K562 (cell line): ENCODE measurements at regions not wholly inside any gene's neighbourhood (a gene's known extent, or its start where the extent isn't known, plus 50 kb on each side); places are given as distances from the start of the nearest gene placed in this dataset.

Experiments used
- ATAC-seq: fragments of 200-7000 bp; cut with Tn5 transposase; 3 replicates; pipeline ENCODE4 v1.9.1; 2020; ENCODE audit warnings: moderate library complexity
- BruUV-seq: library from RNA; stranded (reverse); fragments of 400-500 nt; replicated peaks from 2 replicates; lab custom pipeline; 2021; lab: Mats Ljungman, UMichigan
- CTCF ChIA-PET: fragments of 300-600 bp; formaldehyde crosslinking; extraction: SDS; loops from one replicate; lab custom pipeline; 2021; ENCODE audit warnings: low intra/inter-chr PET ratio; lab: Yijun Ruan, JAX
- POLR2A ChIA-PET: fragments of 300-600, 350-650 bp; sonication (Branson Sonifier 250); formaldehyde crosslinking; extraction: SDS; loops from one replicate; lab custom pipeline; 2021; ENCODE audit warnings: antibody characterized with exemption, inconsistent platforms; lab: Yijun Ruan, JAX
- DNase-seq, 4 experiments: peaks; one replicate each; pipeline versions ENCODE4 v3.0.0 to v3.0.0-alpha.2; 2011 to 2018; ENCODE audit warnings: low spot score in 3 of 4, mixed read lengths in 3 of 4; ENCODE audit errors: extremely low read depth in 1 of 4
- FAIRE-seq: peaks from 2 replicates; lab custom pipeline; 2011; peaks lifted over from hg19 to GRCh38; lab: Jason Lieb, UNC
- H2AFZ ChIP-seq: 2 replicates; pipeline ENCODE4 v1.6.0; 2011; ENCODE audit warnings: low read depth, low read length, control low read depth, inconsistent platforms
- H3K27ac ChIP-seq: fragments of 200-600 bp; 3 replicates; pipeline ENCODE4 v1.8.0; 2011; ENCODE audit warnings: low read depth, mild to moderate bottlenecking, control low read depth, inconsistent platforms, low read length, moderate library complexity, mixed read lengths; ENCODE audit errors: extremely low read depth
- H3K27me3 ChIP-seq, 2 experiments: fragments of 300-600 bp in 1 of 2; 2 replicates in 1 of 2; 3 replicates in 1 of 2; pipeline versions ENCODE4 v1.6.0 to v1.8.0; 2011; ENCODE audit warnings: inconsistent platforms in 2 of 2, low read length in 2 of 2, mild to moderate bottlenecking in 1 of 2, mixed read lengths in 1 of 2, moderate library complexity in 1 of 2; ENCODE audit not compliant: control insufficient read depth in 2 of 2, insufficient read depth in 2 of 2
- H3K36me3 ChIP-seq: fragments of 300-600 bp; 3 replicates; pipeline ENCODE4 v1.8.0; 2011; ENCODE audit warnings: mild to moderate bottlenecking, low read length, inconsistent platforms; ENCODE audit not compliant: control insufficient read depth, insufficient read depth
- H3K4me1 ChIP-seq, 2 experiments: fragments of 200-600 bp in 1 of 2; replicated peaks in 1 of 2; 2 replicates in 1 of 2; 3 replicates in 1 of 2; pipeline versions ENCODE4 v1.5.1 to v1.8.0; 2011; ENCODE audit warnings: inconsistent platforms in 2 of 2, low read length in 2 of 2, mild to moderate bottlenecking in 1 of 2, mixed read lengths in 1 of 2, moderate library complexity in 1 of 2; ENCODE audit not compliant: control insufficient read depth in 2 of 2, insufficient read depth in 2 of 2
- H3K4me2 ChIP-seq: 2 replicates; pipeline ENCODE4 v1.6.1; 2011; ENCODE audit warnings: low read length, control low read depth, inconsistent platforms, mixed read lengths; ENCODE audit not compliant: insufficient read depth
- H3K4me3 ChIP-seq: fragments of 200-600 bp; sonication (generic), shearing (Covaris generic); 2 replicates; pipeline ENCODE4 v1.5.1; 2016; ENCODE audit warnings: control low read depth, inconsistent platforms
- H3K79me2 ChIP-seq: fragments of 200-600 bp; 3 replicates; pipeline ENCODE4 v1.8.0; 2011; ENCODE audit warnings: low read length, inconsistent platforms; ENCODE audit not compliant: control insufficient read depth, insufficient read depth
- H3K9ac ChIP-seq, 2 experiments: 2 replicates each; pipeline versions ENCODE4 v1.6.0 to v1.6.1; 2011; ENCODE audit warnings: low read depth in 2 of 2, low read length in 2 of 2, control low read depth in 1 of 2, inconsistent platforms in 1 of 2, mild to moderate bottlenecking in 1 of 2, mixed read lengths in 1 of 2; ENCODE audit not compliant: insufficient read depth in 1 of 2
- H3K9me1 ChIP-seq: one replicate; pipeline ENCODE4 v1.6.0; 2011; ENCODE audit warnings: inconsistent platforms, mild to moderate bottlenecking, low read length, moderate library complexity; ENCODE audit not compliant: control insufficient read depth, insufficient read depth
- H3K9me3 ChIP-seq: replicated peaks from 2 replicates; pipeline ENCODE4 v1.5.1; 2011; ENCODE audit warnings: low read depth, low read length, inconsistent platforms; ENCODE audit not compliant: control insufficient read depth, insufficient read depth
- H4K20me1 ChIP-seq: replicated peaks from 2 replicates; pipeline ENCODE4 v1.6.1; 2011; ENCODE audit warnings: low read length, inconsistent platforms, mixed read lengths; ENCODE audit not compliant: control insufficient read depth, insufficient read depth
- ATF2 ChIP-seq: sonication (generic); formaldehyde crosslinking; IDR thresholded peaks from 2 replicates; pipeline ENCODE4 v1.8.1; 2022; ENCODE audit warnings: missing genetic modification reagents
- CGGBP1 ChIP-seq: fragments of 250-450 bp; sonication (Bioruptor Pico); IDR thresholded peaks from 2 replicates; pipeline ENCODE4 v1.9.0; 2021; ENCODE audit warnings: mild to moderate bottlenecking
- ETV1 ChIP-seq: fragments of 450-650 bp; conservative IDR thresholded peaks from 2 replicates; pipeline ENCODE4 v1.6.1; 2016; ENCODE audit warnings: missing genetic modification characterization, control low read depth, low read depth, missing compliant biosample characterization
- GATAD2A ChIP-seq: fragments of 450-650 bp; IDR thresholded peaks from 2 replicates; pipeline ENCODE4 v1.6.1; 2017
- RBFOX2 ChIP-seq: fragments of 200-400 bp; formaldehyde crosslinking; IDR thresholded peaks from 2 replicates; pipeline ENCODE4 v1.6.1; 2017; ENCODE audit warnings: low read depth, mild to moderate bottlenecking, low read length, moderate library complexity
- SMARCA5 ChIP-seq: fragments of 450-650 bp; IDR thresholded peaks from 2 replicates; pipeline ENCODE4 v1.6.1; 2016
- SRSF9 ChIP-seq: fragments of 200-400 bp; formaldehyde crosslinking; IDR thresholded peaks from 2 replicates; pipeline ENCODE4 v1.6.1; 2017; ENCODE audit warnings: low read depth, low read length, borderline replicate concordance
- SUPT5H ChIP-seq: fragments of 450-650 bp; IDR thresholded peaks from 2 replicates; pipeline ENCODE4 v1.6.1; 2016
- ZNF318 ChIP-seq, 2 experiments: fragments of 450-650 bp; IDR thresholded peaks; 2 replicates each; pipeline ENCODE4 v1.6.1; 2016; ENCODE audit warnings: mild to moderate bottlenecking in 2 of 2, borderline replicate concordance in 1 of 2, low read depth in 1 of 2, moderate library complexity in 1 of 2
- ZNF324 ChIP-seq: fragments of 250-450 bp; sonication (Bioruptor Pico); IDR thresholded peaks from 2 replicates; pipeline ENCODE4 v1.4.0; 2020; ENCODE audit warnings: mild to moderate bottlenecking
- WGBS: fragments of 100-300 bp; shearing (Covaris generic); methylation state at CpG from one replicate; pipeline ENCODE4 v1.1.6; 2016; ENCODE audit warnings: low coverage, mixed read lengths; ENCODE audit not compliant: insufficient coverage; ENCODE audit errors: missing lambda C conversion rate; 5-methylcytosine and 5-hydroxymethylcytosine counted together
- in situ Hi-C: fragments of 300-500 bp; cut with MboI; formaldehyde crosslinking; loops from 4 replicates; pipeline ENCODE4 v1.15.0; 2018; ENCODE audit warnings: inconsistent platforms, mixed read lengths
- intact Hi-C: fragments of 100-400 bp; cut with micrococcal nuclease; formaldehyde crosslinking; loops from 2 replicates; pipeline ENCODE4 v1.14.2; 2022
- TF ChIP-seq, protein P1 (sequence below): fragments of 250-450 bp; sonication (Bioruptor Pico); IDR thresholded peaks from 2 replicates; pipeline ENCODE4 v1.4.0; 2020; ENCODE audit warnings: mild to moderate bottlenecking, moderate library complexity

- H3K9me3 ChIP-seq: peaks cover 7% of the 10 kb centered on the region; the same call in 1 of the 2 replicates
- H3K4me1 ChIP-seq: peaks cover 0 to 1% of the 10 kb centered on the region in 2 experiments; a peak in 2 of 5 replicates
- no peak overlapping the region for H3K9ac ChIP-seq
- H3K27ac ChIP-seq: no peak overlapping the region; the same call in 2 of the 3 replicates
- ATAC-seq (no peak), FAIRE-seq (peak; percentile 40), DNase-seq (no peak)
- 3% methylated on average over 4 of the region's 4 CpGs for WGBS
- H3K36me3 ChIP-seq: no peaks in the 10 kb centered on the region
- H3K4me3 ChIP-seq: no peak overlapping the region
- ChIA-PET POLR2A (interaction anchor here (1.5 kb wide), 1 partner anchor 16 kb away, joined by 5 read pairs; no protein-coding TSS in a partner anchor), CTCF (no interaction called here)
- no peak overlapping the region for H2AFZ ChIP-seq
- no peaks in the 10 kb centered on the region for H3K79me2 ChIP-seq
- no peaks in the 10 kb centered on the region for H3K9me1 ChIP-seq
- in situ Hi-C loops (no loop called here), intact Hi-C loops (no loop called here)
- H3K4me2 ChIP-seq: no peak overlapping the region
- peaks cover 30 to 58% of the 10 kb centered on the region in 2 experiments for H3K27me3 ChIP-seq
- no peaks in the 10 kb centered on the region for H4K20me1 ChIP-seq
- no TSS peak for BruUV-seq
- TF ChIP-seq ETV1: no peak
- TF ChIP-seq ZNF324: no peak
- no peak for TF ChIP-seq SRSF9
- TF ChIP-seq CGGBP1 (CRISPR knock-in tag): no peak
- TF ChIP-seq GATAD2A: no peak
- TF ChIP-seq ZNF318 (IDR thresholded peaks at IDR 0.05; ENCODE audit: borderline replicate concordance in 1 of 2, low read depth in 1 of 2): no peak
- TF ChIP-seq, protein P1, sequence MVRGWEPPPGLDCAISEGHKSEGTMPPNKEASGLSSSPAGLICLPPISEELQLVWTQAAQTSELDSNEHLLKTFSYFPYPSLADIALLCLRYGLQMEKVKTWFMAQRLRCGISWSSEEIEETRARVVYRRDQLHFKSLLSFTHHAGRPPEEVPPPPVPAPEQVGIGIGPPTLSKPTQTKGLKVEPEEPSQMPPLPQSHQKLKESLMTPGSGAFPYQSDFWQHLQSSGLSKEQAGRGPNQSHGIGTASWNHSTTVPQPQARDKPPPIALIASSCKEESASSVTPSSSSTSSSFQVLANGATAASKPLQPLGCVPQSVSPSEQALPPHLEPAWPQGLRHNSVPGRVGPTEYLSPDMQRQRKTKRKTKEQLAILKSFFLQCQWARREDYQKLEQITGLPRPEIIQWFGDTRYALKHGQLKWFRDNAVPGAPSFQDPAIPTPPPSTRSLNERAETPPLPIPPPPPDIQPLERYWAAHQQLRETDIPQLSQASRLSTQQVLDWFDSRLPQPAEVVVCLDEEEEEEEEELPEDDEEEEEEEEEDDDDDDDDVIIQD (CRISPR knock-in tag): no peak
- TF ChIP-seq SMARCA5: no peak
- no peak for TF ChIP-seq RBFOX2
- TF ChIP-seq SUPT5H: no peak
- TF ChIP-seq ATF2 (CRISPR knock-in tag): no peak
Observed at GRCh38 chr6:167647306-167647705, 179.4 kb upstream of the AFDN start.
